GM12891 (cell line): ENCODE measurements at regions not wholly inside any gene's neighbourhood (a gene's known extent, or its start where the extent isn't known, plus 50 kb on each side); places are given as distances from the start of the nearest gene placed in this dataset.

Experiments used
- DNase-seq: peaks from one replicate; pipeline ENCODE4 v3.0.0; 2011; ENCODE audit warnings: low spot score; ENCODE audit not compliant: insufficient read length
- FAIRE-seq: peaks from 2 replicates; lab custom pipeline; 2011; peaks lifted over from hg19 to GRCh38; lab: Jason Lieb, UNC
- PAX5 ChIP-seq: IDR thresholded peaks from 2 replicates; pipeline ENCODE4 v1.6.1; 2011; ENCODE audit warnings: low read length, moderate library complexity, mild to moderate bottlenecking; ENCODE audit not compliant: insufficient read depth, severe bottlenecking
- POLR2A ChIP-seq: IDR thresholded peaks from 2 replicates; pipeline ENCODE4 v1.6.1; 2011; ENCODE audit warnings: low read depth, low read length, control low read depth
- POLR2AphosphoS5 ChIP-seq: IDR thresholded peaks from 2 replicates; pipeline ENCODE4 v1.6.1; 2011; ENCODE audit warnings: low read depth, low read length, control low read depth
- POU2F2 ChIP-seq: IDR thresholded peaks from 2 replicates; pipeline ENCODE4 v1.6.1; 2011; ENCODE audit warnings: low read depth, mild to moderate bottlenecking, control low read depth, low read length, moderate library complexity
- SPI1 ChIP-seq: IDR thresholded peaks from 2 replicates; pipeline ENCODE4 v1.6.1; 2011; ENCODE audit warnings: low read depth, low read length, control low read depth
- TAF1 ChIP-seq: IDR thresholded peaks from 2 replicates; pipeline ENCODE4 v1.6.1; 2011; ENCODE audit warnings: low read depth, low read length, control low read depth

GRCh38 chr18:30106356-30106755, 936.2 kb downstream of the DSC3 start:
- DNase-seq: no peak
- TF ChIP-seq PAX5 (no peak), SPI1 (no peak), POLR2A (no peak), TAF1 (no peak), POU2F2 (no peak), POLR2AphosphoS5 (no peak)
- FAIRE-seq: no peak

- no peak for DNase-seq
- TF ChIP-seq TAF1: no peak
- TF ChIP-seq POU2F2: no peak
- no peak for TF ChIP-seq SPI1
- TF ChIP-seq POLR2AphosphoS5: no peak
- no peak for TF ChIP-seq POLR2A
- TF ChIP-seq PAX5: no peak
- FAIRE-seq: no peak
Measured at GRCh38 chr18:30103881-30104280, 938.7 kb downstream of the DSC3 start.

- no peak for FAIRE-seq
Measured at GRCh38 chr18:30096796-30097195, 945.7 kb downstream of the DSC3 start.

GRCh38 chr18:30094556-30094955, 948.0 kb downstream of the DSC3 start:
- DNase-seq: no peak
- TF ChIP-seq POLR2AphosphoS5 (no peak), PAX5 (no peak), POU2F2 (no peak), POLR2A (no peak), TAF1 (no peak), SPI1 (no peak)
- no peak for FAIRE-seq

More at GRCh38 chr18:30096796-30097195, 945.7 kb downstream of the DSC3 start:
- TF ChIP-seq PAX5: no peak
- TF ChIP-seq SPI1: no peak
- no peak for TF ChIP-seq POLR2A
- TF ChIP-seq TAF1: no peak
- no peak for TF ChIP-seq POU2F2
- no peak for TF ChIP-seq POLR2AphosphoS5
- DNase-seq: no peak

GRCh38 chr18:30093376-30093775, 949.2 kb downstream of the DSC3 start:
- FAIRE-seq (no peak), DNase-seq (no peak)
- TF ChIP-seq TAF1: no peak
- TF ChIP-seq POLR2AphosphoS5: no peak
- no peak for TF ChIP-seq POLR2A
- TF ChIP-seq POU2F2: no peak
- no peak for TF ChIP-seq PAX5
- no peak for TF ChIP-seq SPI1

GRCh38 chr18:30088238-30089015, 954.1 kb downstream of the DSC3 start:
- no peak for TF ChIP-seq TAF1
- TF ChIP-seq PAX5: no peak
- no peak for TF ChIP-seq POU2F2
- no peak for TF ChIP-seq POLR2AphosphoS5
- no peak for TF ChIP-seq SPI1
- TF ChIP-seq POLR2A: no peak
- FAIRE-seq (no peak), DNase-seq (no peak)

- DNase-seq (no peak), FAIRE-seq (no peak)
- TF ChIP-seq POLR2AphosphoS5: no peak
- no peak for TF ChIP-seq POU2F2
- no peak for TF ChIP-seq SPI1
Measured at GRCh38 chr18:30086351-30086750, 956.2 kb downstream of the DSC3 start.

GRCh38 chr18:30081122-30081521, 961.4 kb downstream of the DSC3 start:
- DNase-seq (no peak), FAIRE-seq (no peak)
- no peak for TF ChIP-seq TAF1
- no peak for TF ChIP-seq POLR2A
- TF ChIP-seq POU2F2: no peak
- no peak for TF ChIP-seq POLR2AphosphoS5
- no peak for TF ChIP-seq SPI1
- TF ChIP-seq PAX5: no peak

GRCh38 chr18:30072609-30073385, 969.7 kb downstream of the DSC3 start:
- FAIRE-seq: no peak
- DNase-seq: no peak
- TF ChIP-seq SPI1: no peak
- no peak for TF ChIP-seq POLR2A
- no peak for TF ChIP-seq POLR2AphosphoS5
- no peak for TF ChIP-seq POU2F2
- no peak for TF ChIP-seq TAF1
- no peak for TF ChIP-seq PAX5

GRCh38 chr18:30066288-30066687, 976.3 kb downstream of the DSC3 start:
- TF ChIP-seq SPI1: no peak
- no peak for FAIRE-seq
- no peak for DNase-seq
